ENCODE measurements at regions not wholly inside any gene's neighbourhood (a gene's known extent, or its start where the extent isn't known, plus 50 kb on each side); places are given as distances from the start of the nearest gene placed in this dataset.

- H3K36me3 Mint-ChIP-seq (ENCODE audit: insufficient read depth, unreplicated experiment): no peaks in the 10 kb centered on the region
- peaks cover 5% of the 10 kb centered on the region for H3K4me1 Mint-ChIP-seq (ENCODE audit: insufficient read depth, unreplicated experiment)
- intact Hi-C loops (cut with micrococcal nuclease): no loop called here
- no TSS peak for BruUV-seq (replicated peaks)
- TF ChIP-seq CTCF (IDR thresholded peaks at IDR 0.05; ENCODE audit: unreplicated experiment): no peak
- no peak overlapping the region for H3K4me3 Mint-ChIP-seq (ENCODE audit: unreplicated experiment)
- POLR2A ChIA-PET: interaction anchor here (1.0 kb wide), 1 partner anchor 36 kb away, joined by 3 read pairs; no protein-coding TSS in a partner anchor
- no peaks in the 10 kb centered on the region for H3K9me3 Mint-ChIP-seq (ENCODE audit: unreplicated experiment)
- CTCF ChIA-PET: no interaction called here
- no peak overlapping the region for H3K27ac Mint-ChIP-seq (ENCODE audit: low read depth, unreplicated experiment)
- no peak for DNase-seq (ENCODE audit: unreplicated experiment)
- no peaks in the 10 kb centered on the region for H3K27me3 Mint-ChIP-seq (ENCODE audit: insufficient read depth, unreplicated experiment)
Observed at GRCh38 chr12:60279221-60279620, 683.4 kb downstream of the SLC16A7 start.

GRCh38 chr12:60281522-60281921 lies 685.7 kb downstream of the SLC16A7 start:
- Mint-ChIP-seq H3K9me3 (ENCODE audit: unreplicated experiment) (no peaks in the 10 kb centered on the region), H3K27me3 (ENCODE audit: insufficient read depth, unreplicated experiment) (no peaks in the 10 kb centered on the region), H3K36me3 (ENCODE audit: insufficient read depth, unreplicated experiment) (no peaks in the 10 kb centered on the region), H3K4me3 (ENCODE audit: unreplicated experiment) (no peak overlapping the region), H3K27ac (ENCODE audit: low read depth, unreplicated experiment) (no peak overlapping the region), H3K4me1 (ENCODE audit: insufficient read depth, unreplicated experiment) (peaks cover 5% of the 10 kb centered on the region)
- no peak for DNase-seq (ENCODE audit: unreplicated experiment)
- intact Hi-C loops (cut with micrococcal nuclease): no loop called here
- no TSS peak for BruUV-seq (replicated peaks)
- no peak for TF ChIP-seq CTCF (IDR thresholded peaks at IDR 0.05; ENCODE audit: unreplicated experiment)
- POLR2A ChIA-PET: no interaction called here
- CTCF ChIA-PET: interaction anchor here (0.7 kb wide), 1 partner anchor 10 kb away, joined by 6 read pairs; no protein-coding TSS in a partner anchor

GRCh38 chr12:60290532-60290931 lies 694.7 kb downstream of the SLC16A7 start:
- intact Hi-C loops (cut with micrococcal nuclease): no loop called here
- Mint-ChIP-seq H3K27ac (ENCODE audit: low read depth, unreplicated experiment) (no peak overlapping the region), H3K4me3 (ENCODE audit: unreplicated experiment) (no peak overlapping the region), H3K27me3 (ENCODE audit: insufficient read depth, unreplicated experiment) (no peaks in the 10 kb centered on the region), H3K9me3 (ENCODE audit: unreplicated experiment) (peaks cover 11% of the 10 kb centered on the region), H3K4me1 (ENCODE audit: insufficient read depth, unreplicated experiment) (no peaks in the 10 kb centered on the region), H3K36me3 (ENCODE audit: insufficient read depth, unreplicated experiment) (no peaks in the 10 kb centered on the region)
- POLR2A ChIA-PET: no interaction called here
- no peak for DNase-seq (ENCODE audit: unreplicated experiment)
- BruUV-seq (replicated peaks): no TSS peak
- no peak for TF ChIP-seq CTCF (IDR thresholded peaks at IDR 0.05; ENCODE audit: unreplicated experiment)
- CTCF ChIA-PET: no interaction called here

GRCh38 chr12:60308366-60308991 lies 712.6 kb downstream of the SLC16A7 start:
- H3K4me1 Mint-ChIP-seq (ENCODE audit: insufficient read depth, unreplicated experiment): peaks cover 8% of the 10 kb centered on the region
- ChIA-PET CTCF (no interaction called here), POLR2A (interaction anchor here (0.7 kb wide), 1 partner anchor 42 kb away, joined by 3 read pairs; no protein-coding TSS in a partner anchor)
- no peak for TF ChIP-seq CTCF (IDR thresholded peaks at IDR 0.05; ENCODE audit: unreplicated experiment)
- no peaks in the 10 kb centered on the region for H3K36me3 Mint-ChIP-seq (ENCODE audit: insufficient read depth, unreplicated experiment)
- no peaks in the 10 kb centered on the region for H3K27me3 Mint-ChIP-seq (ENCODE audit: insufficient read depth, unreplicated experiment)
- peak; percentile 28 for DNase-seq (ENCODE audit: unreplicated experiment)
- intact Hi-C loops (cut with micrococcal nuclease): no loop called here
- no peaks in the 10 kb centered on the region for H3K9me3 Mint-ChIP-seq (ENCODE audit: unreplicated experiment)
- no peak overlapping the region for H3K4me3 Mint-ChIP-seq (ENCODE audit: unreplicated experiment)
- peak overlapping the region; percentile 86 for H3K27ac Mint-ChIP-seq (ENCODE audit: low read depth, unreplicated experiment)
- BruUV-seq (replicated peaks): no TSS peak

All from MCF 10A (cell line).